Glomerular visceral epithelial cell (primary cell): ENCODE measurements at regions not wholly inside any gene's neighbourhood (a gene's known extent, or its start where the extent isn't known, plus 50 kb on each side); places are given as distances from the start of the nearest gene placed in this dataset.
"Not testable (repeated sequence)": the region's sequence is repeated elsewhere in the genome, so short reads cannot be mapped to it uniquely, and the experiment has no call there.

ENCODE experiments used
- DNase-seq: peaks from one replicate; pipeline ENCODE4 v3.0.0-alpha.2; 2016; ENCODE audit errors: extremely low spot score

GRCh38 chr4:131747203-131747602, 1401.9 kb upstream of the PCDH10 start:
- not testable (repeated sequence) for DNase-seq

- DNase-seq, result not testable (repeated sequence)
Measured at GRCh38 chr4:131749224-131749623, 1399.9 kb upstream of the PCDH10 start.

GRCh38 chr4:131750006-131750405, 1399.1 kb upstream of the PCDH10 start:
- DNase-seq, result not testable (repeated sequence)

- not testable (repeated sequence) for DNase-seq
Measured at GRCh38 chr4:131750469-131750868, 1398.6 kb upstream of the PCDH10 start.

- not testable (repeated sequence) for DNase-seq
Measured at GRCh38 chr4:131762234-131762633, 1386.9 kb upstream of the PCDH10 start.

GRCh38 chr4:131764730-131765129, 1384.4 kb upstream of the PCDH10 start:
- DNase-seq, result no peak

- DNase-seq, result peak; percentile 37
Measured at GRCh38 chr4:131774382-131774781, 1374.7 kb upstream of the PCDH10 start.

GRCh38 chr4:131810565-131810964, 1338.5 kb upstream of the PCDH10 start:
- not testable (repeated sequence) for DNase-seq
